ENCODE measurements at regions not wholly inside any gene's neighbourhood (a gene's known extent, or its start where the extent isn't known, plus 50 kb on each side); places are given as distances from the start of the nearest gene placed in this dataset.

DNA sequence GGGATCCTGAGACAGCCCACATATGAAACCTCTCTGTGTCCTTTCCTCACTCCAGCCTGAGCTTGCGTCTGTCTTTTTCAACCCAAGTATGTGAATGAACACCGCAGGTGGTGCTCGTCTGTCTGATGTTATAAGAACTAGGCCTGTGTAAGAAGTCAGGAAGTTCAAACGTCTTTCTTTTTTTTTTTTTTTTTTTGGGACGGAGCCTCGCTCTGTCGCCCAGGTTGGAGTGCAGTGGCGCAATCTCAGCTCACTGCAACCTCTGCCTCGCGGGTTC, 92.3 kb downstream of the ANKRD10 start:
- DNase-seq: no peak
- intact Hi-C loops (cut with DNase I): no loop called here
- ATAC-seq: no peak

DNA sequence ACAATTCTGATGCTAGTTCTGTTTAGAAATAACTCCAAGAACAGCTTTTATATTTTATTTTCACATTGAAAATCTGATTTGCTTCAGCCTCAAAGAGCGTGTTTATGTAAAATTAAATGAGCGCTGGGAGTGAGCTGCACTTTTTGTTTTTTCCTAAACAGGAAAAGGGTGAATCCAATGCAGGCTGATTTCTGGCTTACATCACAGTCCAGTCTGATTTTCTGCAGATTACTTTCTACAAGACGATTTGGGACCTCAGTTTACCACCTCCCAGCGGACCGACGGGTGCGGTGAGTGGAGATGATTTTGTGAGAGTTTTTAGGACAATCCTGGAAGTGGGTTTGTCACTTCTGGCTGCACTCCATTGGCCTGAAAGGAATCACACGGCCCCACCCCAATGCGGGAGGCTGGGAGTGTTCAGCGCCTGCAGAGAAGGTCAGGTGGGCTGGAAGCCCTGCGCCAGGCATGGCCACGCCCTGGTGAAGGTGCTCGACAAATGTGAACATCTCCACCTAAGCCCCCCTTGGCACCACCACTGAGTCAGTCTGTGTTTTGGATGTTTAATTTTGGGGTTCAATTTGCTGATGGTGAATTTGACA, 90.1 kb downstream of the ANKRD10 start:
- no peak for ATAC-seq
- DNase-seq: no peak
- intact Hi-C loops (cut with DNase I): no loop called here

DNA sequence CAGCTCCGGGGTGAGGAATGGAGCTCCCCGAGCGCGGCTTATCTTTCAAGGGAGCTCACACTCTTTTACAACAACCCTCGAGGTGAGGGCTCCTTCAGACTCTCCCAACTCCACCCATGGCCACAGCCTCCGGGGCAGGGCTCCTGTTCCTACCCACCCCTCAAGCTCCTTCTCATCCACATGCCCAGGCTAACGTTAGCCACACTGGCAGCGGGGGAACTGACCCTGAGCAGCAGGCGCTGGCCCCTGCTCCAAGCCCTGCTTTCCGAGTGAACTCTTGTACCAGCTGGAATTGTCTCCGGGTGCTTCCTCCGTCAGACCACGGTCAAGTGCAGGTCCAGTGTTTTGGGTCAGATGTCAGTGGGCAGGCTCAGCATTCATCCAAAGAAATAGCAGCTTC, 89.4 kb downstream of the ANKRD10 start:
- intact Hi-C loops (cut with DNase I): no loop called here
- DNase-seq: no peak
- ATAC-seq: no peak

DNA sequence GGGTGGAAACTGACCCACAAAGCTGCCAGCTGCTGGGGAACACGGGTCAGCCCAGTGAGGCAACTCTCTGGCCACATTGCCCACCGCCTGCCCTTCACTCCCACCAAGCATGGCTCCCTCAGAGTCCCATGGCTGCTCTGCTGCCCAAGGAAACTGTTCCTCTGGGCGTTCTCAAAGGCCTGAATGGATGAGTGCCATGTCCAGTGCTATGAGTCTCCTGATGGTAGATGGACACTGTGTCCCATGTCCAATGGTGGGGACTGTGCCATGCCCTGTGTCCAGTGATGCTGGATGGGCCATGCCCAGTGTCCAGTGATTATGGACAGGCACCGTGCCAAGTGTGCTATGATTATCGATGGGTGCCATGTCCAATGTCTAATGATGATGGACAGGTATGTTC, 88.8 kb downstream of the ANKRD10 start:
- ATAC-seq: peak in 1 of 2 donors; percentile 15
- no peak for DNase-seq
- intact Hi-C loops (cut with DNase I): no loop called here

DNA sequence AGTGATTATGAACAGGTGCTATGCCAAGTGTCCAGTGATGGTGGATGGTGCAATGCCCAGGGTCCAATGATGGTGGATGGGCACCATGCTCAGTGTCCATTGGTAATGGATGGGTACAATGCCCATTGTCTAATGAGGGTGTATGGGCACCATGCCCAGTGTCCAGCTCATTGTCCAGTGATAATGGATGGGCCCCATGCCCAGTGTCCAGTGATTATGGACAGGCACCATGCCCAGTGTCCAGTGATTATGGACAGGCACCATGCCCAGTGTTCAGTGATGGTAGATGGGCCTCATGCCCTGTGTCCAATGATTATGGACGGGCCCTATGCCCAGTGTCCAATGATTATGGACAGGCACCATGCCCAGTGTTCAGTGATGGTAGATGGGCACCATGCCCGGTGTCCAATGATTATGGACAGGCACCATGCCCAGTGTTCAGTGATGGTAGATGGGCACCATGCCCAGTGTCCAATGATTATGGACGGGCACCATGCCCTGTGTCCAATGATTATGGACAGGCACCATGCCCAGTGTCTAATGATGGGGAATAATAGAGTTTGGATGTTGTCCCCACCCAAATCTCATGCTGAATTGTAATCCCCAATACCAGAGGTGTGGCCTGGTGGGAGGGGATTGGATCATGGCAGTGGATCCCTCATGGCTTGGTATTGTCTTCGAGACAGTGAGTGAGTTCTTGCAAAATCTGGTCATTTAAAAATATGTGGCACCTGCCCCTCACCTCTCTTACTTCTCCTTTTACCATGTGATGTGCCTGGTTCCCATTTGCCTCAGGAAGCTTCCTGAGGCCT, 87.8 kb downstream of the ANKRD10 start:
- DNase-seq (peak; percentile 66), ATAC-seq (peak; percentile 77 to 79)
- intact Hi-C loops (cut with DNase I): no loop called here

Measured in left cardiac atrium (tissue), 4 donors.